SK-N-SH treated with all-trans-retinoic acid at 6 μM for 48 hours (cell line): ENCODE measurements at regions not wholly inside any gene's neighbourhood (a gene's known extent, or its start where the extent isn't known, plus 50 kb on each side); places are given as distances from the start of the nearest gene placed in this dataset.

ENCODE experiments used
- ATAC-seq: fragments of 200-7000 bp; cut with Tn5 transposase; 3 replicates; pipeline ENCODE4 v1.9.1; 2020; ENCODE audit warnings: mild to moderate bottlenecking, moderate library complexity
- ARNTL ChIP-seq: fragments of 450-650 bp; formaldehyde crosslinking; IDR thresholded peaks from 2 replicates; pipeline ENCODE4 v1.5.0; 2020; ENCODE audit warnings: low read depth, mild to moderate bottlenecking, moderate library complexity, borderline replicate concordance
- CSDC2 ChIP-seq: fragments of 250-450 bp; sonication (Bioruptor Pico); IDR thresholded peaks from 2 replicates; pipeline ENCODE4 v1.5.0; 2020; ENCODE audit warnings: mild to moderate bottlenecking, moderate library complexity
- ESRRG ChIP-seq: fragments of 250-450 bp; sonication (Bioruptor Pico); IDR thresholded peaks from 2 replicates; pipeline ENCODE4 v1.6.1; 2021; ENCODE audit warnings: mild to moderate bottlenecking
- GLIS3 ChIP-seq: fragments of 250-450 bp; sonication (Bioruptor Pico); IDR thresholded peaks from 2 replicates; pipeline ENCODE4 v1.5.0; 2020; ENCODE audit warnings: mild to moderate bottlenecking, moderate library complexity
- ISL1 ChIP-seq: fragments of 250-450 bp; sonication (Bioruptor Pico); IDR thresholded peaks from 2 replicates; pipeline ENCODE4 v2.1.2; 2022; ENCODE audit warnings: mild to moderate bottlenecking, moderate library complexity
- OSR1 ChIP-seq: fragments of 250-450 bp; sonication (Bioruptor Pico); IDR thresholded peaks from 2 replicates; pipeline ENCODE4 v1.8.0; 2022; ENCODE audit warnings: moderate library complexity, mild to moderate bottlenecking, inconsistent platforms
- PPARA ChIP-seq: fragments of 250-450 bp; sonication (Bioruptor Pico); IDR thresholded peaks from 2 replicates; pipeline ENCODE4 v1.5.0; 2020; ENCODE audit warnings: mild to moderate bottlenecking, borderline replicate concordance
- SNAI2 ChIP-seq: fragments of 250-450 bp; sonication (Bioruptor Pico); IDR thresholded peaks from 2 replicates; pipeline ENCODE4 v1.5.0; 2020; ENCODE audit warnings: mild to moderate bottlenecking, moderate library complexity
- TCF4 ChIP-seq: fragments of 250-450 bp; sonication (Bioruptor Pico); IDR thresholded peaks from 2 replicates; pipeline ENCODE4 v1.8.0; 2021; ENCODE audit warnings: mild to moderate bottlenecking, moderate library complexity, borderline replicate concordance
- TOX ChIP-seq: fragments of 250-450 bp; sonication (Bioruptor Pico); IDR thresholded peaks from 2 replicates; pipeline ENCODE4 v1.8.0; 2021; ENCODE audit warnings: mild to moderate bottlenecking, moderate library complexity, borderline replicate concordance
- ZC3H10 ChIP-seq: fragments of 250-450 bp; sonication (Bioruptor Pico); IDR thresholded peaks from 2 replicates; pipeline ENCODE4 v1.5.1; 2021; ENCODE audit warnings: mild to moderate bottlenecking, moderate library complexity
- ZFP3 ChIP-seq: fragments of 250-450 bp; sonication (Bioruptor Pico); IDR thresholded peaks from 2 replicates; pipeline ENCODE4 v1.5.0; 2020; ENCODE audit warnings: mild to moderate bottlenecking, moderate library complexity
- ZFP30 ChIP-seq: fragments of 450-650 bp; formaldehyde crosslinking; IDR thresholded peaks from 2 replicates; pipeline ENCODE4 v1.5.0; 2022; ENCODE audit warnings: mild to moderate bottlenecking, moderate library complexity
- ZNF565 ChIP-seq: fragments of 450-650 bp; formaldehyde crosslinking; conservative IDR thresholded peaks from 2 replicates; pipeline ENCODE4 v1.5.0; 2020; ENCODE audit warnings: low read depth, mild to moderate bottlenecking, moderate library complexity
- ZNF70 ChIP-seq: fragments of 450-650 bp; formaldehyde crosslinking; IDR thresholded peaks from 2 replicates; pipeline ENCODE4 v1.5.0; 2020; ENCODE audit warnings: mild to moderate bottlenecking, moderate library complexity
- ZNF8 ChIP-seq: fragments of 450-650 bp; formaldehyde crosslinking; IDR thresholded peaks from 2 replicates; pipeline ENCODE4 v1.5.0; 2020; ENCODE audit warnings: mild to moderate bottlenecking, moderate library complexity
- TF ChIP-seq, protein P1 (sequence below): fragments of 250-450 bp; sonication (Bioruptor Pico); IDR thresholded peaks from 2 replicates; pipeline ENCODE4 v1.8.0; 2021; ENCODE audit warnings: low read depth, mild to moderate bottlenecking, moderate library complexity, borderline replicate concordance
- TF ChIP-seq, protein P2 (sequence below): fragments of 250-450 bp; sonication (Bioruptor Pico); IDR thresholded peaks from 2 replicates; pipeline ENCODE4 v1.8.0; 2020; ENCODE audit warnings: mild to moderate bottlenecking, moderate library complexity, borderline replicate concordance
- TF ChIP-seq, protein P3 (sequence below): fragments of 250-450 bp; sonication (Bioruptor Pico); IDR thresholded peaks from 2 replicates; pipeline ENCODE4 v1.5.0; 2020; ENCODE audit warnings: mild to moderate bottlenecking, moderate library complexity
- TF ChIP-seq, protein P4 (sequence below): fragments of 250-450 bp; sonication (Bioruptor Pico); IDR thresholded peaks from 2 replicates; pipeline ENCODE4 v1.5.1; 2020; ENCODE audit warnings: low read depth, mild to moderate bottlenecking, moderate library complexity
- TF ChIP-seq, protein P5 (sequence below): fragments of 250-450 bp; sonication (Bioruptor Pico); IDR thresholded peaks from 2 replicates; pipeline ENCODE4 v1.5.1; 2021; ENCODE audit warnings: mild to moderate bottlenecking, moderate library complexity

DNA sequence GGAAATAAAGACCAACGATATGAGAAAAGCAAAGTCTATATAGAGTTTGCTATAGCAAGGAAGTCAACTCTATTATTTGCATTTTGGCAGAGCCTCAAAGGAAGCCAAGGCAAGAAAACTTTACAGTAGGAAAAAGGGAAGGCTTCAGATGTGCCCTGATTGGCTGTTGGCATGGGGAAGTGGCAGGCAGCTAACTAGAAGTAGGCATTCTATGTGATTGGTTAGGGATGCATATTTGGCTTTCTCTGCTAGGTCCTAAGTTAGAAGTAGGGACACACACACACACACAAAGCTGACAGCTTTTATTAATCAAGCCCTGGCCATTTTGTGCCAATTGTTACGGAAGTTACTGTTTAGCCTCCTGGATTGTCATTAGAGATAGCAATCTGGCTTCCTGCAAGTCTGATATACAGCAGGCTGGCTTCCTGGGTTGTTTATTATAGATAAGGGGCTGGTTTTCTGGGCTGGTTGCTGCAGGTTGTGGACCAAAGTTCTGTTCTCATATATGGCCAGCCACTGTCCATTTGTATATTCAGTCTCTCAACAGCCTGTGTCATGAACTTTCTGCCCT, 308.1 kb upstream of the GRAMD2B start (continued):
- TF ChIP-seq, protein P1, sequence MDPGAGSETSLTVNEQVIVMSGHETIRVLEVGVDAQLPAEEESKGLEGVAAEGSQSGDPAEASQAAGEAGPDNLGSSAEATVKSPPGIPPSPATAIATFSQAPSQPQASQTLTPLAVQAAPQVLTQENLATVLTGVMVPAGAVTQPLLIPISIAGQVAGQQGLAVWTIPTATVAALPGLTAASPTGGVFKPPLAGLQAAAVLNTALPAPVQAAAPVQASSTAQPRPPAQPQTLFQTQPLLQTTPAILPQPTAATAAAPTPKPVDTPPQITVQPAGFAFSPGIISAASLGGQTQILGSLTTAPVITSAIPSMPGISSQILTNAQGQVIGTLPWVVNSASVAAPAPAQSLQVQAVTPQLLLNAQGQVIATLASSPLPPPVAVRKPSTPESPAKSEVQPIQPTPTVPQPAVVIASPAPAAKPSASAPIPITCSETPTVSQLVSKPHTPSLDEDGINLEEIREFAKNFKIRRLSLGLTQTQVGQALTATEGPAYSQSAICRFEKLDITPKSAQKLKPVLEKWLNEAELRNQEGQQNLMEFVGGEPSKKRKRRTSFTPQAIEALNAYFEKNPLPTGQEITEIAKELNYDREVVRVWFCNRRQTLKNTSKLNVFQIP (CRISPR knock-in tag) = no peak

DNA sequence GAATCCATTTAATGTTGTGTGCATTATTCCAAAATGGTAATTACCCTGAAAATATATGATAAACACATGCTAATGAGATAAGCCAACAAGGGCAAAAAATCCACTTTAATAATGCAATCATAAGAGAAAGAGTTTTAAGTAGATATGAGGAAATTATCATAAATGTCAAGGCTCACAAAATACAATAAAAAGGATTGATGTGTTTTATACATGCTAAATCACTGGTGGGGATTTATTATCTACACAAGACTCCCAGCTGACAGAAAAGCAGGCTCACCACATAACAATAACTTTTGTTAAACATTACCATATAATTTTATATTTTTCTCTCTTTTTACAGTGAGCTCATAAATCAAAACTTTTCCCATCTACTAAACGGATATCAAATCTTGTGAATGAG, 306.2 kb upstream of the GRAMD2B start:
- no peak for ATAC-seq
- TF ChIP-seq, protein P2, sequence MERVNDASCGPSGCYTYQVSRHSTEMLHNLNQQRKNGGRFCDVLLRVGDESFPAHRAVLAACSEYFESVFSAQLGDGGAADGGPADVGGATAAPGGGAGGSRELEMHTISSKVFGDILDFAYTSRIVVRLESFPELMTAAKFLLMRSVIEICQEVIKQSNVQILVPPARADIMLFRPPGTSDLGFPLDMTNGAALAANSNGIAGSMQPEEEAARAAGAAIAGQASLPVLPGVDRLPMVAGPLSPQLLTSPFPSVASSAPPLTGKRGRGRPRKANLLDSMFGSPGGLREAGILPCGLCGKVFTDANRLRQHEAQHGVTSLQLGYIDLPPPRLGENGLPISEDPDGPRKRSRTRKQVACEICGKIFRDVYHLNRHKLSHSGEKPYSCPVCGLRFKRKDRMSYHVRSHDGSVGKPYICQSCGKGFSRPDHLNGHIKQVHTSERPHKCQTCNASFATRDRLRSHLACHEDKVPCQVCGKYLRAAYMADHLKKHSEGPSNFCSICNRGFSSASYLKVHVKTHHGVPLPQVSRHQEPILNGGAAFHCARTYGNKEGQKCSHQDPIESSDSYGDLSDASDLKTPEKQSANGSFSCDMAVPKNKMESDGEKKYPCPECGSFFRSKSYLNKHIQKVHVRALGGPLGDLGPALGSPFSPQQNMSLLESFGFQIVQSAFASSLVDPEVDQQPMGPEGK (CRISPR knock-in tag) = no peak
- TF ChIP-seq ZNF565 (CRISPR knock-in tag) = no peak
- TF ChIP-seq ZNF70 (CRISPR knock-in tag) = no peak
- no peak for TF ChIP-seq ZFP3 (CRISPR knock-in tag)
- TF ChIP-seq, protein P3, sequence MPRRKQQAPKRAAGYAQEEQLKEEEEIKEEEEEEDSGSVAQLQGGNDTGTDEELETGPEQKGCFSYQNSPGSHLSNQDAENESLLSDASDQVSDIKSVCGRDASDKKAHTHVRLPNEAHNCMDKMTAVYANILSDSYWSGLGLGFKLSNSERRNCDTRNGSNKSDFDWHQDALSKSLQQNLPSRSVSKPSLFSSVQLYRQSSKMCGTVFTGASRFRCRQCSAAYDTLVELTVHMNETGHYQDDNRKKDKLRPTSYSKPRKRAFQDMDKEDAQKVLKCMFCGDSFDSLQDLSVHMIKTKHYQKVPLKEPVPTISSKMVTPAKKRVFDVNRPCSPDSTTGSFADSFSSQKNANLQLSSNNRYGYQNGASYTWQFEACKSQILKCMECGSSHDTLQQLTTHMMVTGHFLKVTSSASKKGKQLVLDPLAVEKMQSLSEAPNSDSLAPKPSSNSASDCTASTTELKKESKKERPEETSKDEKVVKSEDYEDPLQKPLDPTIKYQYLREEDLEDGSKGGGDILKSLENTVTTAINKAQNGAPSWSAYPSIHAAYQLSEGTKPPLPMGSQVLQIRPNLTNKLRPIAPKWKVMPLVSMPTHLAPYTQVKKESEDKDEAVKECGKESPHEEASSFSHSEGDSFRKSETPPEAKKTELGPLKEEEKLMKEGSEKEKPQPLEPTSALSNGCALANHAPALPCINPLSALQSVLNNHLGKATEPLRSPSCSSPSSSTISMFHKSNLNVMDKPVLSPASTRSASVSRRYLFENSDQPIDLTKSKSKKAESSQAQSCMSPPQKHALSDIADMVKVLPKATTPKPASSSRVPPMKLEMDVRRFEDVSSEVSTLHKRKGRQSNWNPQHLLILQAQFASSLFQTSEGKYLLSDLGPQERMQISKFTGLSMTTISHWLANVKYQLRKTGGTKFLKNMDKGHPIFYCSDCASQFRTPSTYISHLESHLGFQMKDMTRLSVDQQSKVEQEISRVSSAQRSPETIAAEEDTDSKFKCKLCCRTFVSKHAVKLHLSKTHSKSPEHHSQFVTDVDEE (CRISPR knock-in tag) = no peak
- no peak for TF ChIP-seq TCF4 (CRISPR knock-in tag)
- no peak for TF ChIP-seq TOX (CRISPR knock-in tag)
- TF ChIP-seq, protein P1 (CRISPR knock-in tag) = no peak
- TF ChIP-seq ZNF8 (CRISPR knock-in tag) = no peak
- TF ChIP-seq PPARA = no peak
- no peak for TF ChIP-seq SNAI2 (CRISPR knock-in tag)
- TF ChIP-seq GLIS3 (CRISPR knock-in tag) = no peak
- TF ChIP-seq, protein P4, sequence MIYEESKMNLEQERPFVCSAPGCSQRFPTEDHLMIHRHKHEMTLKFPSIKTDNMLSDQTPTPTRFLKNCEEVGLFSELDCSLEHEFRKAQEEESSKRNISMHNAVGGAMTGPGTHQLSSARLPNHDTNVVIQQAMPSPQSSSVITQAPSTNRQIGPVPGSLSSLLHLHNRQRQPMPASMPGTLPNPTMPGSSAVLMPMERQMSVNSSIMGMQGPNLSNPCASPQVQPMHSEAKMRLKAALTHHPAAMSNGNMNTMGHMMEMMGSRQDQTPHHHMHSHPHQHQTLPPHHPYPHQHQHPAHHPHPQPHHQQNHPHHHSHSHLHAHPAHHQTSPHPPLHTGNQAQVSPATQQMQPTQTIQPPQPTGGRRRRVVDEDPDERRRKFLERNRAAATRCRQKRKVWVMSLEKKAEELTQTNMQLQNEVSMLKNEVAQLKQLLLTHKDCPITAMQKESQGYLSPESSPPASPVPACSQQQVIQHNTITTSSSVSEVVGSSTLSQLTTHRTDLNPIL (CRISPR knock-in tag) = no peak
- no peak for TF ChIP-seq ESRRG (CRISPR knock-in tag)
- TF ChIP-seq OSR1 (CRISPR knock-in tag) = no peak
- no peak for TF ChIP-seq ZFP30 (CRISPR knock-in tag)
- no peak for TF ChIP-seq ZC3H10
- no peak for TF ChIP-seq ISL1 (CRISPR knock-in tag)
- no peak for TF ChIP-seq CSDC2 (CRISPR knock-in tag)
- TF ChIP-seq ARNTL (CRISPR knock-in tag) = no peak
- TF ChIP-seq, all 23 proteins: peak for 0

DNA sequence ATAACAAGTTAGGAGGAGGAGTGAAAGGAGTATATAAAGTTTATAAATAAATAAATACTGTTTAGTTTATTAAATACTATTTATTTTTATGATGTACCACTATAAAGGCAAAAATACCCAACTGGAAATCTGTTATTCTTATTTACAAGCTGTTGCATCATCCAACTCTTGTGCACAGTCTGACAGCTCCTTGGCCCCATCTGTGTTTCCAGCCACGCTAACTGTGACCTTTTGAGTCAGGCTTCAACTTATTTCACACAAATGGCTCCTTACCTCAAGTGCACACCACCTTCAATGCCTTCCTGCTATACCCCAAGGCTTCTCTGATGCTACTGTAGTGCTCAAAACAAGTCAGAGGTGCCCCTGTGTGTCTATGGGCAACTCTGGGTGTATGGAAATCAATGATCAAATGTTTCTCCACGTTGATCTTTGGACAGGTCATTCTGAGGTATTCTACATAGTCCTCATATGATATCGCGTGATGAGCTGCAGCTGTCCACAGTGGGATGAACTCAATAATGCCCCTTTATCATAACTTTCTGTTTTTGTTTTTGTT, 303.2 kb upstream of the GRAMD2B start:
- ATAC-seq = no peak
- TF ChIP-seq, protein P5, sequence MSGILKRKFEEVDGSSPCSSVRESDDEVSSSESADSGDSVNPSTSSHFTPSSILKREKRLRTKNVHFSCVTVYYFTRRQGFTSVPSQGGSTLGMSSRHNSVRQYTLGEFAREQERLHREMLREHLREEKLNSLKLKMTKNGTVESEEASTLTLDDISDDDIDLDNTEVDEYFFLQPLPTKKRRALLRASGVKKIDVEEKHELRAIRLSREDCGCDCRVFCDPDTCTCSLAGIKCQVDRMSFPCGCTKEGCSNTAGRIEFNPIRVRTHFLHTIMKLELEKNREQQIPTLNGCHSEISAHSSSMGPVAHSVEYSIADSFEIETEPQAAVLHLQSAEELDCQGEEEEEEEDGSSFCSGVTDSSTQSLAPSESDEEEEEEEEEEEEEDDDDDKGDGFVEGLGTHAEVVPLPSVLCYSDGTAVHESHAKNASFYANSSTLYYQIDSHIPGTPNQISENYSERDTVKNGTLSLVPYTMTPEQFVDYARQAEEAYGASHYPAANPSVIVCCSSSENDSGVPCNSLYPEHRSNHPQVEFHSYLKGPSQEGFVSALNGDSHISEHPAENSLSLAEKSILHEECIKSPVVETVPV (CRISPR knock-in tag) = no peak
- TF ChIP-seq, protein P1 (CRISPR knock-in tag) = no peak
- TF ChIP-seq ZC3H10 (no peak), SNAI2 (CRISPR knock-in tag) (no peak), TOX (CRISPR knock-in tag) (no peak), ZFP30 (CRISPR knock-in tag) (no peak), PPARA (no peak), ZNF70 (CRISPR knock-in tag) (no peak)
- TF ChIP-seq, protein P2 (CRISPR knock-in tag) = no peak
